Upper lobe of right lung (tissue), 1 donor: ENCODE measurements at regions not wholly inside any gene's neighbourhood (a gene's known extent, or its start where the extent isn't known, plus 50 kb on each side); places are given as distances from the start of the nearest gene placed in this dataset.

Experiments used
- ATAC-seq: fragments of 200-7000 bp; cut with Tn5 transposase; one replicate; pipeline ENCODE4 v1.9.1; 2020; ENCODE audit warnings: mild to moderate bottlenecking, moderate library complexity
- DNase-seq: peaks from one replicate; pipeline ENCODE4 v3.0.0-alpha.2; 2020
- H3K27ac ChIP-seq: fragments of 200-600 bp; one replicate; pipeline ENCODE4 v1.8.0; 2022
- H3K27me3 ChIP-seq: fragments of 200-600 bp; one replicate; pipeline ENCODE4 v1.8.0; 2022; ENCODE audit warnings: mild to moderate bottlenecking
- H3K36me3 ChIP-seq: fragments of 200-600 bp; one replicate; pipeline ENCODE4 v1.8.0; 2022
- H3K4me1 ChIP-seq: fragments of 200-600 bp; one replicate; pipeline ENCODE4 v1.8.0; 2022
- H3K4me3 ChIP-seq: fragments of 200-600 bp; one replicate; pipeline ENCODE4 v1.8.0; 2022; ENCODE audit warnings: mild to moderate bottlenecking
- H3K9me3 ChIP-seq: fragments of 200-600 bp; one replicate; pipeline ENCODE4 v1.8.0; 2022
- CTCF ChIP-seq: fragments of 200-600 bp; IDR thresholded peaks from one replicate; pipeline ENCODE4 v1.8.0; 2022; ENCODE audit warnings: antibody characterized with exemption
- intact Hi-C: fragments of 100-400 bp; cut with DNase I; formaldehyde crosslinking; loops from one replicate; pipeline ENCODE4 v1.11.0; 2022
- donor health status: DM: no; HTN: yes; CAD: no; lungs with severe emphysema.

- no peaks in the 10 kb centered on the region for H3K4me1 ChIP-seq
- DNase-seq (peak; percentile 28), ATAC-seq (no peak)
- H3K27me3 ChIP-seq = peaks cover 7% of the 10 kb centered on the region
- H3K4me3 ChIP-seq = no peak overlapping the region
- no peaks in the 10 kb centered on the region for H3K9me3 ChIP-seq
- no peak overlapping the region for H3K27ac ChIP-seq
- no peaks in the 10 kb centered on the region for H3K36me3 ChIP-seq
- intact Hi-C loops = no loop called here
- TF ChIP-seq CTCF = no peak
Measured at GRCh38 chr1:29679316-29679715, 443.0 kb downstream of the PTPRU start.

GRCh38 chr1:29677028-29678024 is 441.0 kb downstream of the PTPRU start:
- no peak overlapping the region for H3K27ac ChIP-seq
- no peak for TF ChIP-seq CTCF
- no peaks in the 10 kb centered on the region for H3K9me3 ChIP-seq
- no peaks in the 10 kb centered on the region for H3K36me3 ChIP-seq
- no peak for ATAC-seq
- DNase-seq = peak; percentile 27
- H3K4me1 ChIP-seq = no peaks in the 10 kb centered on the region
- no peak overlapping the region for H3K4me3 ChIP-seq
- intact Hi-C loops = no loop called here
- no peaks in the 10 kb centered on the region for H3K27me3 ChIP-seq

- H3K4me1 ChIP-seq = no peaks in the 10 kb centered on the region
- DNase-seq (peak; percentile 12), ATAC-seq (no peak)
- intact Hi-C loops = no loop called here
- H3K9me3 ChIP-seq = no peaks in the 10 kb centered on the region
- H3K27me3 ChIP-seq = no peaks in the 10 kb centered on the region
- H3K36me3 ChIP-seq = no peaks in the 10 kb centered on the region
- H3K4me3 ChIP-seq = no peak overlapping the region
- no peak overlapping the region for H3K27ac ChIP-seq
- TF ChIP-seq CTCF = no peak
Measured at GRCh38 chr1:29676496-29676895, 440.2 kb downstream of the PTPRU start.

GRCh38 chr1:29675481-29676263 is 439.4 kb downstream of the PTPRU start:
- ATAC-seq = no peak
- no peak overlapping the region for H3K27ac ChIP-seq
- H3K4me3 ChIP-seq = no peak overlapping the region
- no peak for TF ChIP-seq CTCF
- no peaks in the 10 kb centered on the region for H3K9me3 ChIP-seq
- intact Hi-C loops = no loop called here
- H3K4me1 ChIP-seq = no peaks in the 10 kb centered on the region
- H3K27me3 ChIP-seq = no peaks in the 10 kb centered on the region
- H3K36me3 ChIP-seq = no peaks in the 10 kb centered on the region
- DNase-seq = peak; percentile 29

GRCh38 chr1:29674627-29675326 is 438.5 kb downstream of the PTPRU start:
- peak; percentile 30 for DNase-seq
- Histone ChIP-seq H3K36me3 (no peaks in the 10 kb centered on the region), H3K4me3 (no peak overlapping the region), H3K9me3 (no peaks in the 10 kb centered on the region), H3K27ac (no peak overlapping the region), H3K27me3 (no peaks in the 10 kb centered on the region), H3K4me1 (no peaks in the 10 kb centered on the region)
- no peak for ATAC-seq
- intact Hi-C loops = no loop called here
- TF ChIP-seq CTCF = no peak
